LNCAP (cell line): ENCODE measurements at regions not wholly inside any gene's neighbourhood (a gene's known extent, or its start where the extent isn't known, plus 50 kb on each side); places are given as distances from the start of the nearest gene placed in this dataset.
A peak's percentile ranks its signal among the peaks of the same experiment; 100 is the strongest.

Source experiments
- TF ChIP-seq, protein P1 (sequence below): fragments of 450-650 bp; IDR thresholded peaks from 2 replicates; pipeline ENCODE4 v1.5.1; 2017; ENCODE audit warnings: mild to moderate bottlenecking

DNA sequence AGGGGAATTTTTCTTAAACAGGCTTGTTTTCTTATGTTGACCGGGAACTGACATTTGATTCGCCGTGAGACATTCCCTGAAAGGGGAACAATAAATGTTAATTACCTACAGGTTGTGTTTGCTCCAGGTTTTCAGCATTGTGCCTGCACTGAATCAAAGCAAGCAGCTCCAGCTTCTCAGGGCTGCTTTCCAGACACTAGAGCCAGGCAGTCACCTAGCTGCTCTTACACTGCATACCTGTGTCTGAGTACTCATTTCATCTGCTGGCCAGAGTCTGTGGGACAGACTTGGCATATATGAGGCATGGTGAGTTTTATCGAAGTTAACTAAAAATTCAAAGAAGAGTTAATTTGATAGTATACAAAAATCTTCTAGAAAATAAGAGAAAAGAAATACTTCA lies 951.8 kb upstream of the MAP3K7 start:
- TF ChIP-seq, protein P1, sequence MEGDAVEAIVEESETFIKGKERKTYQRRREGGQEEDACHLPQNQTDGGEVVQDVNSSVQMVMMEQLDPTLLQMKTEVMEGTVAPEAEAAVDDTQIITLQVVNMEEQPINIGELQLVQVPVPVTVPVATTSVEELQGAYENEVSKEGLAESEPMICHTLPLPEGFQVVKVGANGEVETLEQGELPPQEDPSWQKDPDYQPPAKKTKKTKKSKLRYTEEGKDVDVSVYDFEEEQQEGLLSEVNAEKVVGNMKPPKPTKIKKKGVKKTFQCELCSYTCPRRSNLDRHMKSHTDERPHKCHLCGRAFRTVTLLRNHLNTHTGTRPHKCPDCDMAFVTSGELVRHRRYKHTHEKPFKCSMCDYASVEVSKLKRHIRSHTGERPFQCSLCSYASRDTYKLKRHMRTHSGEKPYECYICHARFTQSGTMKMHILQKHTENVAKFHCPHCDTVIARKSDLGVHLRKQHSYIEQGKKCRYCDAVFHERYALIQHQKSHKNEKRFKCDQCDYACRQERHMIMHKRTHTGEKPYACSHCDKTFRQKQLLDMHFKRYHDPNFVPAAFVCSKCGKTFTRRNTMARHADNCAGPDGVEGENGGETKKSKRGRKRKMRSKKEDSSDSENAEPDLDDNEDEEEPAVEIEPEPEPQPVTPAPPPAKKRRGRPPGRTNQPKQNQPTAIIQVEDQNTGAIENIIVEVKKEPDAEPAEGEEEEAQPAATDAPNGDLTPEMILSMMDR, result no peak

DNA sequence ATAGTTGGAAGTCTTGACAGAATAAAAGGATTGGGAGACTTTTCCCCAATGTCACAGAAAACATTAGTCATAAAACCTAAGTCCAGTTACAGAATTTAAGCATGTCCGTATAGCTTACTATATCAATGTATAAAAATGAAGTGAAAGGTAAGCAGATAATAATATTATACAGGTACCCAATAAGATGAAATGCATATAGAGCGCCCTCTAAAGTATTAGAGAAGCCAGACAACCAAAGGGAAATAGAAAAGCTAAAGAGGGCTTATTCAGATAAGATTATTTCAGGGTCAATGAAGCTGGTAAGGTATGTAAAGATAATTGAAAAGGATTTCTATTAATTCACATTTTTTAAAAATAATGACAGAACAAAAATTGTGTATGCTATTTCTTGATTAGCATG lies 947.7 kb upstream of the MAP3K7 start:
- TF ChIP-seq, protein P1, result peak; percentile 48

DNA sequence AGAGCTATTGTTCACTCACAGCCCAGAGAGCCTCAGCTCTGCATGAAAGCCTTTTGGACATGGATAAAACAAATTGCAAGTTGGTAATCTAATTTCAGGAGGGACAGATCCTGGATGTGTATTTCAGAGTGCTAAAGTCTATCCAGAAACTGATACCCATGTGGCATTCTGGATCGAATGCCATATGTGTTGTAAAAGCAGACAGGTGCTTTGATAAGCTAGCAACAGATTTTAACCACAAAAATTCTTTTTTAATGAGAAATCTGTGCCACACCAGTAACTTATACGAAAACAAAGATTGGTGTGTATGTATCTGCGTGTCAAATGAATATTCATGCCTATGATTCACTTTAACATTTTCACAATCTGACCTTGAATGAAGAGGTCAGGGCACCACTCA lies 936.6 kb upstream of the MAP3K7 start:
- TF ChIP-seq, protein P1, result no peak

- TF ChIP-seq, protein P1, result no peak
Measured at GRCh38 chr6:91521999-91522398, 935.1 kb upstream of the MAP3K7 start.

DNA sequence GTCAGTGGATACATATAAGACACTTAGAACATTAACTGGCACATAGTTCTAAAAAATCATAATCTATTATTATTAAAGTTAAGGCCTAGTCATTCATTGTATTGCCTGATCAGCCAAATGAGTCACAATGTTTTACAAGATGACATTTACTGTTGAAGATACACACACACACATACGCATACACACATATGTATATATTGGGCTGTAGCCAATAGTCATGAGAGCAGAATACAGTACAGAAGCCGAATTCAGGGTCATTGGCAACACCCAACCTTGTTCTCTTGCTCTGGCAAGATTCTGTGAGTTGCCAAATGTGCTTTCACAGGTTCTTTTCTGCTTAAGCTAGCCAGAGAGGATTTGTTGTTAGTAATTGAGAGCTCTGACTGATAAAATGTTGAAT lies 922.8 kb upstream of the MAP3K7 start:
- TF ChIP-seq, protein P1, result no peak

DNA sequence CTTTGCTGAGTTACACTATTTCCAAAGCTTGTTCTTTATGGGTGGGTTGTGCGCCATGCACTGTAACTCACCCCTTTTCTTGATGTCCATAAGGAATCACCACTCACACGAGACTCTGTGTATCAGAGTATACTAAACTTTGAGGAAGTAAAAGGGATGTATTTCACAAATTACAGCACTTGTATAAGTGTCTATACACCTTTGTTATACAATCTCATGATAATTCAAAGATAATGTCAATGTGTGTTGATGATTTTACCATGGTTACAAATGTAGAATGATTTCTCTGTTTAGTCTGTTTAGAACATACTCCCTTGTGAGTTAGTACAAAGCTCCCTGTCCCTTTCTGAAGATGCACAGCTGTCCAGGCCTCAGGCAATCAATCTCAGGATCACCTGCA lies 922.2 kb upstream of the MAP3K7 start:
- TF ChIP-seq, protein P1, result no peak

DNA sequence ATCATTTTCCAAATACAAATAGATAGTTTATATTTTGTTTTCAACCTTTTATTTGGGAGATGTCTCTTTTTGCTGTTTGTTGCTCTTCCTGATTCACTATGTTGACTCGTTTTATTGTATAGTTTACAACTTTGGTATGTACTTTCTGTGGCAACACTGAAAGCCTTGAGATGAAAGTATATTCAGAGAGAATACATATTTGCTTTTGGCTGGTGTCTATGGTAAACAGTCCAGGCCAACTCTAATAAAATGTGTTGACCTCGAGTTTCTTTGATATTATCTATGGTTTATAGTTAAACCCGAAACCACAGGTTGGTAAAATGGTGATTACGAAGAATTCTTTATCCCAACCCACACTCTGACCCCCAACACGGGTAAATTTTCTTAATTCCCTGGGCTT lies 919.6 kb upstream of the MAP3K7 start:
- TF ChIP-seq, protein P1, result no peak

DNA sequence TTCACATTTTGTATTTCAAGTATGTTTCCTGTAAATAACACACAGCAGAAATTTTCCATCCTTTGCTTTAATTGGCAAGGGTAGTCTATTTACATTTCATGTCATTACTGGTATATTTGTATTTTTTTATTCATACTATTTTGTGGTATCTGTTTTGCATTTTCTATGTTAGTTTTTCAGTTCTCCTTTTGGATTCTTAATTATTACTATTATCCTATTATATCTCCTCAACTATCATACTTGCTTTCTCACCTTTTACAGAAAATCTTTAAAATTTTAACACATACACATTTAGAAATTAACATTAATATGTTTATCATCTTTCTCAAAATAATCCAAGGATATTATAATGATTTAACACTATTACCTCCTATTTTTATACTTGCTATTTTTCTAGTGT lies 918.3 kb upstream of the MAP3K7 start:
- TF ChIP-seq, protein P1, result no peak
